Endothelial cell of umbilical vein (primary cell): ENCODE measurements at regions not wholly inside any gene's neighbourhood (a gene's known extent, or its start where the extent isn't known, plus 50 kb on each side); places are given as distances from the start of the nearest gene placed in this dataset.

Experiments
- BruUV-seq: library from RNA; stranded (reverse); fragments of 400-500 nt; replicated peaks from 2 replicates; lab custom pipeline; 2021; lab: Mats Ljungman, UMichigan
- CTCF ChIA-PET: fragments of 300-600, 350-600 bp; sonication (Branson Sonifier 250); formaldehyde crosslinking; loops from one replicate; lab custom pipeline; 2021; ENCODE audit warnings: antibody characterized with exemption, inconsistent platforms; lab: Charles Lee
- POLR2A ChIA-PET: fragments of 300-600, 350-600 bp; sonication (Branson Sonifier 250); formaldehyde crosslinking; loops from one replicate; lab custom pipeline; 2021; ENCODE audit warnings: antibody characterized with exemption, inconsistent platforms; lab: Charles Lee
- DNase-seq: peaks from one replicate; pipeline ENCODE4 v3.0.0-alpha.2; 2011; ENCODE audit warnings: low read depth, low spot score
- FAIRE-seq: peaks from 2 replicates; lab custom pipeline; 2011; peaks lifted over from hg19 to GRCh38; lab: Jason Lieb, UNC
- H2AFZ ChIP-seq: 2 replicates; pipeline ENCODE4 v1.6.0; 2012; ENCODE audit warnings: low read depth, low read length, control low read depth, inconsistent platforms
- H3K27ac ChIP-seq: 2 replicates; pipeline ENCODE4 v1.5.1; 2011; ENCODE audit warnings: low read depth, mild to moderate bottlenecking, control low read depth, low read length, moderate library complexity; ENCODE audit not compliant: insufficient read depth
- H3K27me3 ChIP-seq, 2 experiments: 2 replicates each; pipeline versions ENCODE4 v1.6.0 to v1.6.1; 2011; ENCODE audit warnings: low read length in 2 of 2, mixed read lengths in 1 of 2; ENCODE audit not compliant: control insufficient read depth in 2 of 2, insufficient read depth in 2 of 2
- H3K36me3 ChIP-seq, 2 experiments: 2 replicates in 1 of 2; 3 replicates in 1 of 2; pipeline ENCODE4 v1.5.1; 2011; ENCODE audit warnings: low read length in 2 of 2, mild to moderate bottlenecking in 1 of 2, moderate library complexity in 1 of 2; ENCODE audit not compliant: control insufficient read depth in 2 of 2, insufficient read depth in 2 of 2; ENCODE audit errors: extremely low read depth in 1 of 2
- H3K4me1 ChIP-seq: 3 replicates; pipeline ENCODE4 v1.5.1; 2011; ENCODE audit warnings: mild to moderate bottlenecking, low read length; ENCODE audit not compliant: control insufficient read depth, insufficient read depth; ENCODE audit errors: extremely low read depth
- H3K4me2 ChIP-seq: 2 replicates; pipeline ENCODE4 v1.6.1; 2011; ENCODE audit warnings: low read length, control low read depth, mixed read lengths; ENCODE audit not compliant: insufficient read depth
- H3K4me3 ChIP-seq, 3 experiments: fragments of 200-600 bp in 1 of 3; sonication (generic), shearing (Covaris generic) in 1 of 3; replicated peaks in 1 of 3; 2 replicates each; pipeline ENCODE4 v1.5.1; 2011 to 2016; ENCODE audit warnings: control low read depth in 3 of 3, low read length in 3 of 3, mild to moderate bottlenecking in 2 of 3, inconsistent platforms in 1 of 3, low read depth in 1 of 3, moderate library complexity in 1 of 3; ENCODE audit not compliant: insufficient read depth in 1 of 3
- H3K79me2 ChIP-seq: 2 replicates; pipeline ENCODE4 v1.6.0; 2012; ENCODE audit warnings: low read length, inconsistent platforms; ENCODE audit not compliant: control insufficient read depth, insufficient read depth
- H3K9ac ChIP-seq: replicated peaks from 2 replicates; pipeline ENCODE3; 2011; ENCODE audit warnings: low read length, control low read depth; ENCODE audit not compliant: insufficient read depth; ENCODE audit errors: extremely low read depth
- H3K9me1 ChIP-seq: replicated peaks from 3 replicates; pipeline ENCODE4 v1.6.0; 2011; ENCODE audit warnings: mild to moderate bottlenecking, low read length; ENCODE audit not compliant: control insufficient read depth, insufficient read depth; ENCODE audit errors: extremely low read depth
- H3K9me3 ChIP-seq: replicated peaks from 2 replicates; pipeline ENCODE4 v1.5.1; 2012; ENCODE audit warnings: low read length, inconsistent platforms; ENCODE audit not compliant: control insufficient read depth, insufficient read depth
- H4K20me1 ChIP-seq: replicated peaks from 2 replicates; pipeline ENCODE3; 2011; ENCODE audit warnings: mild to moderate bottlenecking, low read length; ENCODE audit not compliant: control insufficient read depth, insufficient read depth; ENCODE audit errors: extremely low read depth
- EZH2 ChIP-seq: IDR thresholded peaks from 2 replicates; pipeline ENCODE4 v1.6.1; 2012; ENCODE audit warnings: borderline replicate concordance, low read depth, mild to moderate bottlenecking, moderate library complexity, low read length, inconsistent platforms; ENCODE audit not compliant: severe bottlenecking
- FOS ChIP-seq: IDR thresholded peaks from 2 replicates; pipeline ENCODE4 v1.6.1; 2011; ENCODE audit warnings: mild to moderate bottlenecking, low read length, moderate library complexity, borderline replicate concordance; ENCODE audit not compliant: insufficient read depth
- GATA2 ChIP-seq: IDR thresholded peaks from 2 replicates; pipeline ENCODE4 v1.7.0; 2011; ENCODE audit warnings: low read depth, mild to moderate bottlenecking, moderate library complexity, mixed read lengths, low read length; ENCODE audit not compliant: insufficient read length, insufficient read depth
- JUN ChIP-seq: IDR thresholded peaks from 2 replicates; pipeline ENCODE4 v1.6.1; 2011; ENCODE audit warnings: borderline replicate concordance, low read depth; ENCODE audit not compliant: insufficient read length, insufficient read depth
- MYC ChIP-seq: IDR thresholded peaks from one replicate; pipeline ENCODE4 v1.6.1; 2011; ENCODE audit warnings: mild to moderate bottlenecking, low read depth, low read length
- POLR2A ChIP-seq: IDR thresholded peaks from 2 replicates; pipeline ENCODE4 v1.6.1; 2012; ENCODE audit warnings: low read depth, mild to moderate bottlenecking, control low read depth, low read length
- POLR2AphosphoS5 ChIP-seq: IDR thresholded peaks from 2 replicates; pipeline ENCODE4 v1.6.1; 2012; ENCODE audit warnings: low read depth, mild to moderate bottlenecking, control low read depth, low read length, moderate library complexity; ENCODE audit not compliant: insufficient read depth
- dilution Hi-C: fragments of 300-500 bp; cut with MboI; formaldehyde crosslinking; loops from one replicate; pipeline ENCODE4 v1.15.0; 2019; ENCODE audit warnings: low sequenced_read_pairs; ENCODE audit not compliant: extremely low pct_ligation_motif_present
- intact Hi-C: fragments of 100-400 bp; cut with micrococcal nuclease; formaldehyde crosslinking; loops from one replicate; pipeline ENCODE4 v1.10.0; 2022
- TF ChIP-seq, protein P1 (sequence below): IDR thresholded peaks from 2 replicates; pipeline ENCODE4 v1.6.1; 2011; ENCODE audit not compliant: insufficient read depth, insufficient read length
- TF ChIP-seq, protein P2 (sequence below), 2 donors: IDR thresholded peaks; 1 replicate in 1 of 2; 2 replicates in 1 of 2; pipeline ENCODE4 v1.5.1; 2011; ENCODE audit warnings: low read length in 2 of 2, mild to moderate bottlenecking in 2 of 2, moderate library complexity in 2 of 2, control low read depth in 1 of 2, inconsistent platforms in 1 of 2, low read depth in 1 of 2; ENCODE audit not compliant: insufficient read depth in 1 of 2; ENCODE audit errors: extremely low read depth in 1 of 2

- Histone ChIP-seq H3K9me3 (no peaks in the 10 kb centered on the region), H3K4me3 (no peak overlapping the region), H4K20me1 (no peaks in the 10 kb centered on the region), H3K9me1 (no peaks in the 10 kb centered on the region), H3K27me3 (no peaks in the 10 kb centered on the region), H3K79me2 (no peaks in the 10 kb centered on the region), H3K4me2 (no peak overlapping the region), H3K36me3 (no peaks in the 10 kb centered on the region), H3K4me1 (no peaks in the 10 kb centered on the region), H3K27ac (no peak overlapping the region), H2AFZ (no peak overlapping the region), H3K9ac (no peak overlapping the region)
- CTCF ChIA-PET, result no interaction called here
- TF ChIP-seq POLR2A, result no peak
- TF ChIP-seq, protein P1, sequence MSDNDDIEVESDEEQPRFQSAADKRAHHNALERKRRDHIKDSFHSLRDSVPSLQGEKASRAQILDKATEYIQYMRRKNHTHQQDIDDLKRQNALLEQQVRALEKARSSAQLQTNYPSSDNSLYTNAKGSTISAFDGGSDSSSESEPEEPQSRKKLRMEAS, result no peak
- TF ChIP-seq FOS, result no peak
- TF ChIP-seq EZH2, result no peak
- TF ChIP-seq MYC, result no peak
- no peak for TF ChIP-seq JUN
- no peak for TF ChIP-seq POLR2AphosphoS5
- BruUV-seq, result no TSS peak
- dilution Hi-C loops, result no loop called here
- intact Hi-C loops, result no loop called here
- POLR2A ChIA-PET, result no interaction called here
- DNase-seq (no peak), FAIRE-seq (no peak)
Observed at GRCh38 chr15:69661446-69661845, 208.8 kb downstream of the RPLP1 start.

DNA sequence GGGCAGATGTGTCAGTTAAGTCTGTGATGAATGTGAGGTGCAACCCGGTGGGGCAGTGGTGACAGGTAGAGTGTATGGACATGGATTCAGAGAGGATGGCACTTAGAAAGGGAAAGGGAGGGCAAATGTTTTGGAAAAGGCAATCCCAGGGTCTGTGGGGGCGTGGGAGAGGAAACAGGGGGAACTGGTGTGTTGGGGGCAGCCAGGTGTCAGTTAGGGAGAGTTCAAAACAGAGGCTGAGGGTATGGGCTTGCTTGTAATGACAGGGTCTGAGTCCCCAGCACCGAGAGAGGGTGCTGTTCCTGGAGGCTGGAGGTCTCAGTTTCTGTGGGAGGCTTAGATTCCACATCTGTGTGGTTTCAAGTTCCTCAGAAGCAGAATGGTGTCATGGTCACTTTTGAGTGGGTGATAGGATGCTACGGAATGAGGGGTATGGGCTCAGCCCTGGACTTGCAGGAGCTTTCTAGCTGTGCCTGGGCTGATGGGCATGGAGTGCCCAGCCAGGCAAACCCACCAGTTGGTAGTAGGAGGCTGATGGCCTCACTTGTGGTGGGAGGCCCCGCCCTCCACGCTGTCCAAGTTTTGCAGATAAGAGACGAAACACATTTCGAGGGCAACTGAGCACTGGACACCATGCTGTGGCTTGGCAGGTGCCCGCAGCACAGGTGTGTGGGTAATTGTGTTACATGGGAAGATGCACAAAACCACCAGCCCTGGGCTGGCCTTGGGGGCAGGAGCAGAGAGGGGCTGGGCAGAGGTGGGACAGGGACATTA is 209.4 kb downstream of the RPLP1 start:
- ChIA-PET CTCF (no interaction called here), POLR2A (no interaction called here)
- Histone ChIP-seq H3K9me1 (no peaks in the 10 kb centered on the region), H3K79me2 (no peaks in the 10 kb centered on the region), H3K4me1 (no peaks in the 10 kb centered on the region), H3K4me2 (no peak overlapping the region), H3K27me3 (no peaks in the 10 kb centered on the region), H3K36me3 (no peaks in the 10 kb centered on the region), H4K20me1 (no peaks in the 10 kb centered on the region), H3K9me3 (no peaks in the 10 kb centered on the region), H2AFZ (no peak overlapping the region), H3K4me3 (no peak overlapping the region), H3K9ac (no peak overlapping the region), H3K27ac (no peak overlapping the region)
- DNase-seq (no peak), FAIRE-seq (no peak)
- no TSS peak for BruUV-seq
- intact Hi-C loops, result no loop called here
- dilution Hi-C loops, result no loop called here
- TF ChIP-seq JUN (no peak), POLR2AphosphoS5 (no peak), GATA2 (no peak), EZH2 (no peak), POLR2A (no peak), MYC (no peak), FOS (no peak)
- TF ChIP-seq, protein P1, result no peak
- TF ChIP-seq, protein P2, sequence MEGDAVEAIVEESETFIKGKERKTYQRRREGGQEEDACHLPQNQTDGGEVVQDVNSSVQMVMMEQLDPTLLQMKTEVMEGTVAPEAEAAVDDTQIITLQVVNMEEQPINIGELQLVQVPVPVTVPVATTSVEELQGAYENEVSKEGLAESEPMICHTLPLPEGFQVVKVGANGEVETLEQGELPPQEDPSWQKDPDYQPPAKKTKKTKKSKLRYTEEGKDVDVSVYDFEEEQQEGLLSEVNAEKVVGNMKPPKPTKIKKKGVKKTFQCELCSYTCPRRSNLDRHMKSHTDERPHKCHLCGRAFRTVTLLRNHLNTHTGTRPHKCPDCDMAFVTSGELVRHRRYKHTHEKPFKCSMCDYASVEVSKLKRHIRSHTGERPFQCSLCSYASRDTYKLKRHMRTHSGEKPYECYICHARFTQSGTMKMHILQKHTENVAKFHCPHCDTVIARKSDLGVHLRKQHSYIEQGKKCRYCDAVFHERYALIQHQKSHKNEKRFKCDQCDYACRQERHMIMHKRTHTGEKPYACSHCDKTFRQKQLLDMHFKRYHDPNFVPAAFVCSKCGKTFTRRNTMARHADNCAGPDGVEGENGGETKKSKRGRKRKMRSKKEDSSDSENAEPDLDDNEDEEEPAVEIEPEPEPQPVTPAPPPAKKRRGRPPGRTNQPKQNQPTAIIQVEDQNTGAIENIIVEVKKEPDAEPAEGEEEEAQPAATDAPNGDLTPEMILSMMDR (IDR thresholded peaks at IDR 0.05; ENCODE audit: extremely low read depth in 1 of 2, insufficient read depth in 1 of 2, low read depth in 1 of 2, low read length in 2 of 2), result no peak
